Hematopoietic multipotent progenitor cell treated with erythropoietin and hydrocortisone succinate and interleukin-3 and kit ligand, for 4 days (in vitro differentiated cells): ENCODE measurements at regions not wholly inside any gene's neighbourhood (a gene's known extent, or its start where the extent isn't known, plus 50 kb on each side); places are given as distances from the start of the nearest gene placed in this dataset.

Experiments
- DNase-seq: peaks from one replicate; pipeline ENCODE4 v3.0.0-alpha.2; 2015

DNA sequence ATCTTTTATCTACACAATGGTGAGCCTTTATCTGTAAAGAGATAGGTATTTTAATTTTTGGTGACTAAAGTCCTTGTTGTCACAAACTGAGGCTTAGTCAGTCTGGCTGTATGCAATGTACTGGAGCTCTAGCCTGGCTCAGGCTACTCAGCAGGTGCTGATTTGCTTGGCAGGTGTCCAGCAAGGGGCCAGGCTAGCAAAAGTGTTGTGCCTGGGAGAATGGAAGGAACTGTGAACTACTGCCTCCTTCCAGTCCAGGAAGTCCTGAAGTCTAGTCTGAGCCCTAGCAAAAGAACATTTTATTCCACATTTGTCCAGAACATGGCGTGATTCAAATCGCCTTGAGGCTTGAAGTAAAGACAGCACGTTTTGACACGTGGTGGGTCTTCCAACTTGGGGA, 260.5 kb downstream of the CCDC85A start:
- DNase-seq: no peak

DNA sequence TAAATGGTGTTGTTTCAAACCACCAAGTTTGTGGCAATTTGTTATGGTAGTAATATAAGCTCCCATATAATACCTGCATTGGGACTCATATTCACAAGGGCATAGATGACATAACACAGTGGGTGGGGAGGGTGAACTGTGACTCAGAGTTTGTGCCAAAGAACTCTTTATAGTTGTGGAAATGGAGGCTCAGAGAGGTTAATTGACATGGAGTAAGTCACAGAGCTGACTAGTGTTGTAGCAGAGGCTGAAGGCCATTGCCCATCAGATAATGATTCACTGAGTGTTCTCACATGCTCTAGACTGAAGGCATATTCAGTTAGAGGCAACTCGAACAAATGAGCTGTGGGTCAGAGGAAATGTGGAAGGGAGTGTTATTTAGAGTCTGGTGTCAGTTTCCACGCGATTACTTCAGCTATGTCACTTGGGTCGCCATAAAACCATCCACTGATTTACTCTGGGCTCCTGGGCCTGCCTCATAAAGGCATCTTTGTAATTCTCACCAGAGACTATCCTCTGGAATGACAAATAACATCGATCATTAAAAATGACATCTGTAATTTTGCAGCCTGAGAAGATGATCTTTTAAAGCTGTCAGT, 264.7 kb downstream of the CCDC85A start:
- DNase-seq: no peak

DNA sequence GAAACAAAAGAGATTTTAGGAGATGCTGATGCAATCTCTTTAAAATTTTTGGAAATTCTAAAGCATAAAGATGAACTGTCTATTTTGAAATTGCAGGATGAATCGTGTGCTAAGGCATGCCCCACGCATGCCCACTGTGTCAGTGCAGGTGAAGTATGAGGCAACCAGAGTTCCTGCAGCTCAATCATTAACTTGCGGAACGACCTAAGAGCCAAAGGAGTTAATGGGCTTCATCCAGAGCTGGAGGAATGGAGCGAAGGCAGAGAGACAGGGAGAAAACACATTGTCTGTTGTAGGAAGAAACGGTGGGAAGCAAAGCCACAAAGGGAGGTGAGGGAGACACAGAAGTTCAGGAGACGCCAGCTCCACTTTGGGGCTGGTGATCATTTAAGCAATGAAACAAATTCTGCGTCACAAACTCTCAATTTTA, 265.2 kb downstream of the CCDC85A start:
- DNase-seq: no peak

GRCh38 chr2:56449449-56449860, 265.7 kb downstream of the CCDC85A start:
- no peak for DNase-seq

DNA sequence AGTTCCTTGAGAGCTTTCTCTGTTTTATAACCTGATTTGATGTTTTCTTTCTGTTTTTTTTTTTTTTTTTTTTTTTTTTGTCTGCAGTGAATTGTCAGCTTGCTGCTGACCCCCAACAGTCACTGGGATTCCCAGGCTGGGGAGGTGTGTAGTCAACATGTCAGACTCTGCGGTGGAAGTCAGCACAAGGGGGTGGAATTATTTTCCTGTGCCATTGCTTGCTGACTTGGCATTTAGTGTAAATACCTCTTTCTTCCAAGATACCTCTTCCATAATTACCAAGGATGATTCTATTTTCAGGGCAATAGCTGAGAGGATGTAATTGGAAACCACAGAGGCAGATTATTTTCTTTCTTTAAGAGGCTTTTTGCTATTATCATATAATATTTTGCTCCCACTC, 266.3 kb downstream of the CCDC85A start:
- no peak for DNase-seq

DNA sequence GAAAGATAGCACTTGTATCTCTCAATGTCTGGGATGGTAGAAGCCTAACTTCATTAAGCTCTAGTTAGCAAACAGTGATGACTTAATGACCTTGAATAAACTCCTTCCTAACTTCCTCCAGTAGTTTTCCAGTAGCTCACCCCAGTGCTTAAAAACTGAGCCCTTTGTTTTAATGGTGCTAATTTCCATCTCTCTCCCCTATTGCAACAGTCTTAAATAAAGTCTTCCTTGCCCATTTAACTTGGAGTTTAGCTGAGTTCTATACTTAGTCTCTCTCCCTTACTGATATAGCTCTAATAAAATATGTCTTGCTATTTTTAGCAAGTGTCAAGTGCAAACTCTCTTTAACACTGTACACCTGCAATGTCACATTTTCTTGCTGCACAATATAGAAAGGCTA, 267.0 kb downstream of the CCDC85A start:
- no peak for DNase-seq

GRCh38 chr2:56455642-56456041, 271.9 kb downstream of the CCDC85A start:
- DNase-seq: no peak

GRCh38 chr2:56456791-56457190, 273.0 kb downstream of the CCDC85A start:
- no peak for DNase-seq

DNA sequence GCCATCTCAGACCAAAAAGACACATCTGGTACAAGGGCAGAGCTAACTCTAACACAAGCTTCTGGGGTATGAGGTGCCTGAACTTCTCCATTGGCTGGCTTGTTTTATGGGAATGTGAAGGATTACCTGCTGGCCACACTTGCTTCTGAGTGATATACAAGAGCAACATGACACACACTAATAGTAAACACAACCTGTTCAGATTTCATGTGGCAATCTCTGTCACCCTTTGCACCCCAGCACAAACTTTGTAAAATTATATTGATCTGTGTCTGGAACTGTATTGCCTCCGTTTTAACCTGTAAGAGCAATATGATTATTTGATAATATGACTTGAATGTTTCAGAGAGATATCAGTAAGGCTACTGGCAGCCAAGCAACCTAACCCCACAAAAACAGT, 276.7 kb downstream of the CCDC85A start:
- no peak for DNase-seq

GRCh38 chr2:56464066-56464465, 280.3 kb downstream of the CCDC85A start:
- no peak for DNase-seq

DNA sequence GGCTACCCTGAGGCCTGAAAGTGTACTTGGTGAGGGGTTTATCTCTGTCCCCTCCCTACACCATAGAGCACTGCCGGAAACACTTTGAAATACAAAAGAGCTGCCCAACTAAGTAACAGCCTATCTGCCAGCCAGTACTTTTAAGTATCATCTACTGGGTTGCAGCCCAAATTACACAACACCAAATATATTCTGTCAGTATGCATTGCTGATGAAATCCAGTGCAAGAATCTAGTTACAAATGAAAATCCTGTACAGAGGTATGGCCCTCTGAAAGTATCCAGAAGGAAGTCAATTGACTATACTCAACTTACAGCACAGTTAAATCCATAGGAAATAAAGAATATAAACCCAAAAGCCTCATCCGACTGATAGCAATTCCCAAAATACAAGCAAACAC, 280.8 kb downstream of the CCDC85A start:
- DNase-seq: no peak

DNA sequence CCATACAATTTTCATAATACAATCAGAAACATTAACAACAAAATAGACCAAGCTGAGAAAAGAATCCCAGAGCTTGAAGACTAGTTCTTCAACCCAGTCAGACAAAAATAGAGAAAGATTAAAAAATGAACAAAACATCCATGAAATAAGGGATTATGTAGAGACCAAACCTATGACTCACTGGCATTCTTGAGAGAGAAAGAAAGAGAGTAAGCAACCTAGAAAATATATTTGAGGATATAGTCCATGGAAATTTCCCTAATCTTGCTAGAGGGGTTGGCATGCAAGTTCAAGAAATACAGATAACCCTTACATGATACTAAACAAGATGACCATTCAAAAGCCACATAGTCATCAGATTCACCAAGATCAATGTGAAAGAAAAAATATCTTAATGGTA, 281.7 kb downstream of the CCDC85A start:
- DNase-seq: no peak

DNA sequence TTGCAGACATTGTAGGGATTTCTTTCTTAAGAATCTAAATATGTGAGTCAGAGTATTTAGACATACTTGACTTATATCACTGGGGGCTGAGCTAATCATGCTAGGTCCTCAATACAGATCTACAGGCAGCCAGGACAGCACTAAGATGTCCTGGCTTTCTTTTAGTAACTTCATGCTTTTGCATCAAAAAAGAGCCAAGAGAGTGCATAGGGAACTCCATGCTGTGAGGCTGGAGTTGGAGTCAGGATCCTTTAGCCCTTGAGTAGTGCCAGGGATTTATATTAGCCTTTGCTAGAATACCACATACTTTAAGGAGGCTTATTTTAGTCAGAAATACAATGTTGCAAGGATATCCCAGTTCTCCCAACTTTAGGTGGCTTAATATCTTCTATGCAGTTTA, 289.7 kb downstream of the CCDC85A start:
- no peak for DNase-seq

GRCh38 chr2:56474412-56475158, 290.8 kb downstream of the CCDC85A start:
- no peak for DNase-seq

DNA sequence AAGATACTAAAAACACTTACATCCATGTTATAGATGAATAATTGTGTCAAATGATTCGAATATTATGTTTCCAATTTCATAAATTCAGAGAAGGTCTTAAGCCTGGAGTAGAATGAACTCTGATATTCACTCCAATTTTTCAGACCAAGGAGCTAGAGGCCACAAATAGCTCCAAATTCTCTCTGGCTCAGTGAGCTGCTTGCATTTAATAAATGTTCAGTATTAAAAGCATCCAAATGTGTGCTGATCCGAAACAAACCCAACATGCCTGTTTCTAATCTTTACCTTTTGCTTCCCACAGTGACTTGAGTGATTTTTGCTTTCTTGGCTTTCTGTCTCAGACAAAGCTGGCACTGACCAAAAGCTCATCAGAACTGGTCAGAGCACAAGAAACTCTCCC, 291.4 kb downstream of the CCDC85A start:
- DNase-seq: no peak

- no peak for DNase-seq
Observed at GRCh38 chr2:56476509-56477071, 292.8 kb downstream of the CCDC85A start.

DNA sequence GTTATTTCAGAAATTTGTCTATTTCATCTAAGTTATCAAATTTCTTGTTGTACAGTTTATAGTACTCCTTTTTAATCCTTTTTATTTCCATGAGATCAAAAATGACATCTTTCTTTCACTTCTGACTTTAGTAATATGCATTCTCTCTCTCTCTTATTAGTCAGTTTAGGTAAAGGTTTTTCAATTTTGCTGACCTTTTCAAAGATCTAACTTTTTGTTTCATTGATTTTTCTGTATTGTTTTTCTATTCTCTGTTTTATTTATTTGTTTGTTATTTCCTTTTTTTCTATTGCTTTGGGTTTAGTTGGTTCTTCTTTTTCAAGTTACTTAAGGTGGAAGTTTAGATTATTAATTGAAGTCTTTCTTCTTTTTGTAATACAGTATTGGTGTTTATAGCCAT, 294.2 kb downstream of the CCDC85A start:
- no peak for DNase-seq

DNA sequence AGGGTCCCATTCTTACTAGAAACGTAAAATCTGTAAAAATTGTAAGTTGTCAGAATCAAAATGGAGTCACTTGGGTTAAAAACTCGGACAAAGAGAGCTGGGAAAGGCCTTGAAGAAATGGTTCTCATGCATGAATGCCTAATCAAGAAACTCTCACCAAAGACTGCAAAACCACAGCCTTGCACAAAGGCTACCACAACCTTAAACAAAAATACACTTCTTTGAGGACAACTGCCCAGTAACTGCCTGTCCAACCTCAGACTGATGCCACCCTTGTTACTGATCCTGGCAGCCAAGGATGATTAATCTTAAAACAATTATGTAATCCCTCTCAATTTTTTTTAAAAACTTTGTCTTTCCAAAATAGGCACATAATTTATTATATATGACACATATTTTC, 299.3 kb downstream of the CCDC85A start:
- DNase-seq: no peak

DNA sequence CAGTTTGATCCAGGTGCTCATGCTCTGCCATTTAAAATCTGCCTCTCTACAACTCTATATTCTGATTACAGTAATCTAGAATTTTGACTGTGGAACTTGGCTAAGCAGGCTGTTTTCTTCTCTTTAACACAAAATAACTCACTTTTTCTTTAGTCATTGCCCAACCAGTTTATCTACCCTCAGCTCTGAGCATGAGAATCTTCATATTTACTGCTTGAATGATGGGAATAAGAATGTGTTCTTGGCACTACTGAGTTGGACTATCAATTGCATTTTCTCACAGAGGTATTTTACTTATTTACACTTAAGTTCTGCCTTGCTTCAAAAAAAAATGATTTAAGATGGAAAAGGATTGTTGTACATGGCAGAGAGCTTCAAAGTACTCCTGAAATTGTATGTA, 301.1 kb downstream of the CCDC85A start:
- no peak for DNase-seq

DNA sequence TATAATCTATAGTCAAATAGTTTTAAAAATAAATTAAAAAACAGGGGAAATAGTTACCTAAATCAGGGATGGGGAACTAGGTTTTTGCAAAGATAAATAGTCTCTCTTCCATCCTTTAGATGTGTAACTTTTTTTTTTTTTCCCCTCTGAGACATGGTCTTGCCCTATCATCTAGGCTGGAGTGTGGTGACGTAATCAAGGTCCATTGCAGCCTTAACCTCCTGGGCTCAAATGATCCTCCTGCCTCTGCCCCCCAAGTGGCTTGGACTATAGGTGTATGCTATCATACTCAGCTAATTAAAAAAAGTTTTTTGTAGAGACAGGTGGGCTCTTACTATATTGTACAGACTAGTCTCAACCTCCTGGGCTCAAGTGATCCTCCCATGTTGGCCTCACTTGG, 316.5 kb downstream of the CCDC85A start:
- no peak for DNase-seq

GRCh38 chr2:56502616-56503015, 318.8 kb downstream of the CCDC85A start:
- DNase-seq: no peak

- DNase-seq: peak; percentile 7
Observed at GRCh38 chr2:56505885-56506284, 322.1 kb downstream of the CCDC85A start.

GRCh38 chr2:56508662-56509061, 324.9 kb downstream of the CCDC85A start:
- DNase-seq: no peak

- no peak for DNase-seq
Observed at GRCh38 chr2:56510610-56511009, 326.8 kb downstream of the CCDC85A start.

GRCh38 chr2:56515399-56515798, 331.6 kb downstream of the CCDC85A start:
- no peak for DNase-seq
